LNCaP clone FGC (cell line): ENCODE measurements at regions not wholly inside any gene's neighbourhood (a gene's known extent, or its start where the extent isn't known, plus 50 kb on each side); places are given as distances from the start of the nearest gene placed in this dataset.
A peak's percentile ranks its signal among the peaks of the same experiment; 100 is the strongest.
"Not testable (repeated sequence)": the region's sequence is repeated elsewhere in the genome, so short reads cannot be mapped to it uniquely, and the experiment has no call there.

Source experiments
- DNase-seq: peaks from one replicate; pipeline ENCODE4 v3.0.0-alpha.2; 2011; ENCODE audit warnings: low read depth
- H3K4me3 ChIP-seq: 2 replicates; pipeline ENCODE4 v1.5.1; 2011; ENCODE audit warnings: mild to moderate bottlenecking, low read depth, low read length, control low read depth
- TF ChIP-seq, protein P1 (sequence below): IDR thresholded peaks from 2 replicates; pipeline ENCODE4 v1.5.1; 2012; ENCODE audit warnings: mild to moderate bottlenecking; ENCODE audit not compliant: control insufficient read depth, insufficient read depth; ENCODE audit errors: extremely low read depth

DNA sequence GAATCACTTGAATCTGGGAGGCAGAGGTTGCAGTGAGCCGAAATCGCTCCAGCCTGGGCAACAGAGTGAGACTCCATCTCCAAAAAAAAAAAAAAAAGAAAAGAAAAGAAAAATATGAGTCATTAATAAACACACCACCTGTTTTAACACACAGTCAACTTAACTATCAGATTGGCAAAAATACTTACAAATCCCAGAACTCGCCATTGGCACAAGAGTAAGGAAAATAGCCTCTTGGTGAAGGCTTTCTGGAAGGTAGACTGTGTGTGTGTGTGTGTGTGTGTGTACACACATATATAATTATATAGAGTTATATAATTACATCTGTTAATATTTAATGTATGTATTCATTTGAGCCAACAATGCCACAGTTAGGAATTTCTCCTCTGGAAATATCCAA is 63.7 kb upstream of the UXS1 start:
- TF ChIP-seq, protein P1, sequence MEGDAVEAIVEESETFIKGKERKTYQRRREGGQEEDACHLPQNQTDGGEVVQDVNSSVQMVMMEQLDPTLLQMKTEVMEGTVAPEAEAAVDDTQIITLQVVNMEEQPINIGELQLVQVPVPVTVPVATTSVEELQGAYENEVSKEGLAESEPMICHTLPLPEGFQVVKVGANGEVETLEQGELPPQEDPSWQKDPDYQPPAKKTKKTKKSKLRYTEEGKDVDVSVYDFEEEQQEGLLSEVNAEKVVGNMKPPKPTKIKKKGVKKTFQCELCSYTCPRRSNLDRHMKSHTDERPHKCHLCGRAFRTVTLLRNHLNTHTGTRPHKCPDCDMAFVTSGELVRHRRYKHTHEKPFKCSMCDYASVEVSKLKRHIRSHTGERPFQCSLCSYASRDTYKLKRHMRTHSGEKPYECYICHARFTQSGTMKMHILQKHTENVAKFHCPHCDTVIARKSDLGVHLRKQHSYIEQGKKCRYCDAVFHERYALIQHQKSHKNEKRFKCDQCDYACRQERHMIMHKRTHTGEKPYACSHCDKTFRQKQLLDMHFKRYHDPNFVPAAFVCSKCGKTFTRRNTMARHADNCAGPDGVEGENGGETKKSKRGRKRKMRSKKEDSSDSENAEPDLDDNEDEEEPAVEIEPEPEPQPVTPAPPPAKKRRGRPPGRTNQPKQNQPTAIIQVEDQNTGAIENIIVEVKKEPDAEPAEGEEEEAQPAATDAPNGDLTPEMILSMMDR, result no peak
- DNase-seq, result peak; percentile 13

GRCh38 chr2:106257135-106257534 is 63.0 kb upstream of the UXS1 start:
- TF ChIP-seq, protein P1, result no peak
- DNase-seq, result no peak
- no peak overlapping the region for H3K4me3 ChIP-seq

More for the DNA sequence above, 63.7 kb upstream of the UXS1 start:
- no peak overlapping the region for H3K4me3 ChIP-seq

DNA sequence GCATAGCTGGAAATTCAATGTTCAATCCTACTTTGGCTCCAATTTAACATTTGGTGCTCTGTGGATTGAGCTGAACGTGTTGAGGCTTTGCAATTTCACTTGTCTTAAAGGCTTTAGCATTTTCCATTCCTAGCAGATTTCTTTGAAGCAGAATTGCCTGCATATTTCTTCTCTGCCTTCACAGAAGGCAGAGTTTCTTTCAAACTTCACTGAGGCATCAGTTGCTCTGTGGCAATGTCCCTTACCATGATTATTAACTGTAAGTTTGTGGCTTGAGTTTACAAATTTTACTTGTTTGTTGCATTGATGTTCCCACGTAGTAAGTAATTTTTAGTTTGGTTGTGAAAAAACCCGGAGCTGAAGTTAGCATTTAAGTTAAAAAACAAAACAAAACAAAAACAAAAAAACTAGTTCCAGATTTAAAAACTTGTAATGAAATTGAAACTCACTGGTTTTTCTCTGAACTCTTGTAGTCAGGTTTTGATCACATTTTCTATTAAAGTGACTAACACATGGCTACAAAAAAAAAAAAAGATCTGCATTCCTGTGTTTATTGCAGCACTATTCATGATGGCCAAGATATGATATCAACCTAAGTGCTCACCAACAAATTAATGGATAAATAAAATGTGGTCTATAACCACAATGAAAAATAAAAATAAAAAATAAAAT is 55.2 kb upstream of the UXS1 start:
- H3K4me3 ChIP-seq, result not testable (repeated sequence)

DNA sequence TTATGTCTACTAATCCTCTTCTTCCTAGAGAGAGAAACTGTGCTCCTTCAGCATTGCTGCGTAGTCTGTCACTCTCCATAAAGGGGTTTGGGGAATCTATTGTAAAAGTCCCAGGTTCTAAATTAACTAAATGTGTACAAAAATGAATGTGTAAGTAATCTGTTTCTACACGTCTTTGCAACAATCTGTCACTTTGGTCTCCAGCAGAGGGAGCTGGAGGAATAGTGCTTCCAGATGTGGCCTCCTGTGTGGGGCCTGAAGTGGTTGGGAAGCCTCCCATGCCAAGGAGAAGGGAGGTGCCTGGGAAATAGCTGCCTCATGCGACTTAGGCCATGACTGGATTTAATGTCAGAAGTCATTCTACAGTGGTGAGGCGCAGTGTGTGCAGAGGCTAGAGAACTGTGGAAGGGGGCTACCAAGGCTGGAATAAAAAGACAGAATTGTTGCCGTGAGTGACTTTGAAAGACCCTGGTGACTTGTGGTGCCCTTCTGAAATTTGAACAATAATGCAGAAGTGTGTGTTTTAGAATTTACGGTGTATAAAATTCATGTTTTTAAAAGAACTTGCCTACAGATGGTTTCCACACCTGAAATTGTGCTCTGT is 54.5 kb upstream of the UXS1 start:
- not testable (repeated sequence) for DNase-seq
- TF ChIP-seq, protein P1, result peak; percentile 36

More for the DNA sequence above, 55.2 kb upstream of the UXS1 start:
- DNase-seq, result not testable (repeated sequence)

More for the DNA sequence above, 54.5 kb upstream of the UXS1 start:
- H3K4me3 ChIP-seq, result not testable (repeated sequence)
